ENCODE measurements at regions not wholly inside any gene's neighbourhood (a gene's known extent, or its start where the extent isn't known, plus 50 kb on each side); places are given as distances from the start of the nearest gene placed in this dataset.

- no peak for DNase-seq (ENCODE audit: low read depth in 2 of 3, low spot score in 1 of 3)
Observed at GRCh38 chr17:77001487-77001886, 133.3 kb downstream of the MGAT5B start.

GRCh38 chr17:77002103-77003045 is 134.2 kb downstream of the MGAT5B start:
- no peak for DNase-seq (ENCODE audit: low read depth in 2 of 3, low spot score in 1 of 3)

GRCh38 chr17:77003699-77004098 is 135.5 kb downstream of the MGAT5B start:
- DNase-seq (ENCODE audit: low read depth in 2 of 3, low spot score in 1 of 3) = no peak

GRCh38 chr17:77006971-77007649 is 133.7 kb upstream of the SEC14L1 start:
- DNase-seq (ENCODE audit: low read depth in 2 of 3, low spot score in 1 of 3) = no peak

- DNase-seq (ENCODE audit: low read depth in 2 of 3, low spot score in 1 of 3) = no peak
Observed at GRCh38 chr17:77009877-77010276, 130.9 kb upstream of the SEC14L1 start.

GRCh38 chr17:77010667-77011066 is 130.1 kb upstream of the SEC14L1 start:
- DNase-seq (ENCODE audit: low read depth in 2 of 3, low spot score in 1 of 3) = no peak

GRCh38 chr17:77011173-77012011 is 129.4 kb upstream of the SEC14L1 start:
- peak; percentile 17 to 72 (median 36) for DNase-seq (ENCODE audit: low read depth in 2 of 3, low spot score in 1 of 3)

GRCh38 chr17:77018504-77018903 is 122.3 kb upstream of the SEC14L1 start:
- no peak for DNase-seq (ENCODE audit: low read depth in 2 of 3, low spot score in 1 of 3)

- DNase-seq (ENCODE audit: low read depth in 2 of 3, low spot score in 1 of 3) = no peak
Observed at GRCh38 chr17:77019893-77020379, 120.8 kb upstream of the SEC14L1 start.

- no peak for DNase-seq (ENCODE audit: low read depth in 2 of 3, low spot score in 1 of 3)
Observed at GRCh38 chr17:77020973-77021372, 119.8 kb upstream of the SEC14L1 start.

- DNase-seq (ENCODE audit: low read depth in 2 of 3, low spot score in 1 of 3) = no peak
Observed at GRCh38 chr17:77022766-77023165, 118.0 kb upstream of the SEC14L1 start.

- no peak for DNase-seq (ENCODE audit: low read depth in 2 of 3, low spot score in 1 of 3)
Observed at GRCh38 chr17:77025781-77026180, 115.0 kb upstream of the SEC14L1 start.

- no peak for DNase-seq (ENCODE audit: low read depth in 2 of 3, low spot score in 1 of 3)
Observed at GRCh38 chr17:77027271-77027889, 113.4 kb upstream of the SEC14L1 start.

GRCh38 chr17:77028900-77029299 is 111.9 kb upstream of the SEC14L1 start:
- no peak for DNase-seq (ENCODE audit: low read depth in 2 of 3, low spot score in 1 of 3)

- no peak for DNase-seq (ENCODE audit: low read depth in 2 of 3, low spot score in 1 of 3)
Observed at GRCh38 chr17:77032929-77033328, 107.8 kb upstream of the SEC14L1 start.

GRCh38 chr17:77033892-77034404 is 106.8 kb upstream of the SEC14L1 start:
- no peak for DNase-seq (ENCODE audit: low read depth in 2 of 3, low spot score in 1 of 3)

- no peak for DNase-seq (ENCODE audit: low read depth in 2 of 3, low spot score in 1 of 3)
Observed at GRCh38 chr17:77034677-77035424, 105.9 kb upstream of the SEC14L1 start.

- no peak for DNase-seq (ENCODE audit: low read depth in 2 of 3, low spot score in 1 of 3)
Observed at GRCh38 chr17:77035526-77035925, 105.2 kb upstream of the SEC14L1 start.

GRCh38 chr17:77036136-77036840 is 104.5 kb upstream of the SEC14L1 start:
- no peak for DNase-seq (ENCODE audit: low read depth in 2 of 3, low spot score in 1 of 3)

Data from stimulated activated CD4-positive, alpha-beta T cell treated with anti-CD3 and anti-CD28 coated beads, Interleukin-12 subunit alpha, Interleukin-12 subunit beta, amount 100 ng/mL, for 48 hours (primary cell).